CD4-positive, alpha-beta T cell treated with Interleukin-1 beta for 1 hour (primary cell): ENCODE measurements at regions not wholly inside any gene's neighbourhood (a gene's known extent, or its start where the extent isn't known, plus 50 kb on each side); places are given as distances from the start of the nearest gene placed in this dataset.

Experiments used
- DNase-seq, 2 donors: peaks; one replicate each; pipeline ENCODE4 v3.0.0-alpha.2; 2020 to 2022

DNA sequence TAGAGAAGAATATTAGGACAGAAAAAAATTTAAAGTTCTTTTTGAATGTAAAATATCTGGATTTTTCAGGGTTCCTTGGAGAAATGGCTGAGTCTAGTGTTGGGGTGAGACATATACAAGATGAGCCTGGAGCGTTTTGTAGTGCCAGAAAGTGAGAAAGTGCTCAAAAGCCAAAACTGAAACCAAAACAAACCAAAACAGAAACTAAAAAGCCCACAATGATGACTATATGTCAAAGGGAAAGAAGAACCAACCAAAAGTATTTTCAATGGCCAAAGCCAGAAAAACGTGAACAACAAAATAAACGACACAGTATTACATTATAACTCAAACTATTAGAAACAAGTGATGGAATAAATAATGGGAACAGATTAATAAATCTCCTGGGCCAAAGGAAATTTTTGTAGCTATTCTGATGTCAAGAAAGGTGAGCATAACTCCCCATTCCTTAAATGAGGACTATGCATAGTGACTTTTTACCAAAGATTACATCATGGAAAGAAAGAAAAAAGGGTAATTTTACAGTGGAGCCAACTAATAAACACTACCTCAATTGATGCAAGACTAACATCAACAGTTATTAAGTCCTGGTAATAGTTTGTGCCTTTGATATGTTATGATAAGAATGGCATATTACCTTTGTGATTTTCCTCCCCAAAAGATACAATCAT, 1137.6 kb downstream of the C4orf33 start:
- DNase-seq: peak in 1 of 2 donors; percentile 13

DNA sequence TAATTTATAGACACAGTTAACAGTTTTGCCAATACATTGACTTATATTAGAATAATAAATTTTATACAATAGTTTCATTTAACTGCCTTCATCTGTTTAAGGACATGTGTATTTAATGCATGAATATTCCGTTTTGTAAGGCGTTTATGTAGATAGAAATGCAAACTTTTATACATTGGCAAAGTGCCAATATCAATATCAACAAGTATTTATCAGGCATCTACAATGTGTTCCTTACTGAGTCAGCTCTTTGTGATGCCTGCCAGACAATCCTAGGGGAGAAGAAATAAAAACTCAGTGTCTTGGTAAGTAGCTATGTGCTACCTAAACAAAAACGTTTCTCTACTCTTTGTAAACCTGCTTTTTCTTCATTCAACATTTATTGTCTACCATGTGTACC, 1142.2 kb downstream of the C4orf33 start:
- no peak for DNase-seq

DNA sequence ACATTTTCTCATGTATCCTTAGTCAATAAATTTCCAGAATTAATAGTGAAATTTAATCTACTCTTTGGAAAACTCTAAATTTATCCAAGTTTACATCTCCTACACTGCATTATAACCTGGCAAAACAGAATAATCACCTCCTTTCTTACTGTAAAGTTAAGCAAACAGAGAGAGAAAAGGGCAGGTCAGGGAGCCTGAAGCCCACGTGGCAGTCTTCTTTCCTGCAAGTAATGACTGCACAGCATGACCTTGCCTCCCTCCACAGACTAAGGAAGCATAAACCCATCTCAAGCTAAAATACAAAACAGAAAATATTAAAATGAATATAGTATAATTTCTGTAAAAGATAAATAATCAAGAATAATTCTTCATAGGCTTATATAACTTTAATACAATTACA, 1153.0 kb downstream of the C4orf33 start:
- no peak for DNase-seq

DNA sequence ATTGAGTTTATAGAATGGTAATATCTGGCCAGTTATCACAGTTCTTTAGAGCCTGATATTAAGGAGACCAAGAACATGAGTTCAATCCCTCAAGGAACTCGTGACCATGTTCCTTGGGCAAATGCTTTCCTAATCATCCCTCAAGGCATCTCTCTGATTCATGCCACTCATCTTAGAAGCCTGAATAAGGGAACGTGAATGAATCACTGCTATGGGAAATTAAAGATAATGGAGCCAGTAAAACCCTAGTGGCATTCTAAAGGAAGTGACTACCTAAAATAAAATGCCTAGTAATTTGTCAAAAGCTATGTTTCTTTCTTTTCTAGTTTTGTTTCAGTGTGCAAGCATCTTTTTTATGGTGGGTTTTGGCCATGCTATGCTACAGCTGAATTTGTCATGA, 1161.3 kb downstream of the C4orf33 start:
- no peak for DNase-seq

DNA sequence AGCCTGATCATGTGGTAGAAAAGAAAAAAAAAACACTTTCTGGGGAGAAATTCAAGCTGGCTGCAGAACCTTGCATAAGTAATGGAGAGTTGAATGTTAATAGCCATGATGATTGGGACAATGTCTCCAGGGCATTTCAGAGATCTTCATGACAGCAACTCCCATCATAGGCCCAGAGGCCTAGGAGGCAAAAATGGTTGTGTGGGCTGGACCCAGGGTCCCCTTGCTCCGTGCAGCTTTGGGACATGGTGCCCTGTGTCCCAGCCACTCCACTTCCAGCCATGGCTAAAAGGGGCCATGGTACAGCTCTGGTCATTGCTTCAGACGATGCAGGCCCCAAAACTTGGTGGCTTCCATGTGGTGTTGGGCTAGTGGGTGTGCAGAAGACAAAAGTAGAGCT, 1170.9 kb downstream of the C4orf33 start:
- DNase-seq: no peak

DNA sequence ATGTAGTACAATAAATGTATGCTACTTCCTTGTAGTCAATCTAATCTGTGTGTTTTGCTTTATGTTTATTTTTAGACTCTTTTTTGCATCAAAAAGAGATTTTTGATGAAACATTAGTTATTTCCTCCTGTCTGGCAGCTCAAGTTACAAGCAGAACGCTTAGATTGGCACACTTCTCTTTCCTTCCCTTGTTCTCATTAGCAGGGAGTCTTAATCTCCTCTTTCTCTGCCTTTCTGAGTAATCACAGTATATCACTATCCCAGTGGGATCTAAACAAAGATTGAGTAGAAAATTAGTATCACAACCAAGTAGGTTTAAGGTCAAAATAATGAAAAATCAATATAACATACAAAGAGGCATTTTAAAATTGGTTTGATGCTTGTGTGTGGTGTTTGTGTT, 1192.6 kb downstream of the C4orf33 start:
- no peak for DNase-seq

DNA sequence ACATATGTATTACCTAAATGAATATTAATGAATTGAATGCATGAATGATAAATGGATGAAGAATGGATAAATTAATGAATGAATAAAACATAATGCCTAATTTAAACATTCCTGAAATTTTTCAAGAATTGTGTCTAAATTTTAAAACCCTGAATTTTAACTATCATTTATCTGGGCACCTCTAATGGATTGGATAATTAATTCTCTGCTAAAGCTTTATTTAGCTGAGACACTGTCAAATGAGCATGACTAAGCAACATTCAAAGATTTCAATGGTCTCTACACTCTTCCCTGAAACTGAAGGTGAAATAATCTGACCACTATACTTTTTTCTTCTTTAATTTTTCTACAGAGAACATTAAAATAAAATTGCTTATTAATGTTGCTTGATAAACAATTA, 1197.7 kb downstream of the C4orf33 start:
- DNase-seq: no peak

DNA sequence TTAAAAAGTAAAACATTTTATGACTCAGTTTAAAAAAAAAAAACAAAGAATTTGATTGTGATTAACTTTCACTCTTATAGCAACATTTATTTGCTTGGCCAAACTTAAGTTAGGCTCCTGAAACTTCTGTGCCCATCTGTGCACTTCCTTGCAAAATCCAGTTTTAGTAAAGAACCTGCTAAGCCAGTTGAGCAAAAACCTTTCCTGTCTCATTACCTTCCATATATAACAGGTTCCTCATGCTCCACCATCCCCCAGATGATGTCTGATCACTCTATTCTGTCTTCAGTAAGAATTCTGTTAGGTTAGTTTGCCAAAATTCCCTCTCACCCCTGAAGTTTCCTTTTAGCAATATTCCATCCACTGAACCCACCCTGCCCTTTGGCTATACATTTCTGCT, 1200.5 kb downstream of the C4orf33 start:
- no peak for DNase-seq

DNA sequence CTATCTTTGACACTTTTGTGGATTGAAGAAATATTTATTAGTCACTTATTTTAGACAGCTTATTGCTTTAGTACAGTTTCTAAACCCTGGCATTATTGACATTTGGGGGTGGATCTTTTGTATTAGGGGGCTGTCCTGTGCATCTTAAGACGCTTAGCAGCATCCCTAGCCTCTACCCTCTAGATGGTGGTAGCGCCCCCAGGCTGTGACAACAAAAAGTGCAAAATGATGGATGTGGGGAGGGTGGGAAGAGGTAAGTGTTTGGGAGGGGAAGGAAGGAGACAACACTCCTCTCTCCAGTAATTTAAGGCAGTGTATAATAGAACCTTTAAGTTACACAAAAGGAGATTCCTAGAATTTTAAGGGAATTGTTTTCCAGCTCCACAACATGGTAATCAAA, 1210.6 kb downstream of the C4orf33 start:
- no peak for DNase-seq

DNA sequence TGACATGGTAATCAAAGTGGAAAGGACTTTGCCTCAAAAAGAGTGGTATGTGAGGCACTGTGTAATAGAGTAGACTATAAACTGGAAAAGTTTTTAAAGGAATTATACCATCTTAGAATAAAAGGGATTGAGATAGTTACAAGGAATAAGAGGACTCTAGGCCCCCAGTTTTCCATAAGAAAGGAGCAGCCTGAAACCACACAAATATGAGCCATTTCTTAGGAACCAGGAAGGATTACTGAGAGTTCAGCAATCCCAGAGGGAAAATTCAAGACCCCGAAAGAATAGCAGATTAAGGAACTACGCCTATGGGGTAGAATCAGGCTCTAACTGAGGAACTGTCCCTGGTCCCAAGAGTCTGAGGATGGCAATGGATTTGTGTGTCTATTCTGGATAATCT, 1213.3 kb downstream of the C4orf33 start:
- no peak for DNase-seq

DNA sequence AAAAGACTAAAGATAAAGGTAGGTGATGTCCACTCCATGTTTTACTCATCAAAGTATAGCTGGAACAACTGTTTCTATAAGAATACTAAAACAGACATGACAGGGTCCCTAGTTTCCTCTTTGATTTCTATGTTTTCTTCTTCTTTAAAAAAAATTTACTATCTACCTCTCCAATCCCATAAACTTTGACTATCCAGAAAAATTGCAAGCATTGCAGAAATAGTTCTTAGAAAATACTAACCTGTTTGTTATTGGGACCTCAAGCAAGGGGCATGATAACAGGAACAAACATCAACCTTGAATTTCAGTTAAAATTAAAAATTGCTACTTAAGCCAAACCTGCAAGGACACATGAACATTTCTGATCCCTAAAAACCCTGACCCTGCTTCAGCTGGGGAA, 1226.5 kb downstream of the C4orf33 start:
- no peak for DNase-seq

DNA sequence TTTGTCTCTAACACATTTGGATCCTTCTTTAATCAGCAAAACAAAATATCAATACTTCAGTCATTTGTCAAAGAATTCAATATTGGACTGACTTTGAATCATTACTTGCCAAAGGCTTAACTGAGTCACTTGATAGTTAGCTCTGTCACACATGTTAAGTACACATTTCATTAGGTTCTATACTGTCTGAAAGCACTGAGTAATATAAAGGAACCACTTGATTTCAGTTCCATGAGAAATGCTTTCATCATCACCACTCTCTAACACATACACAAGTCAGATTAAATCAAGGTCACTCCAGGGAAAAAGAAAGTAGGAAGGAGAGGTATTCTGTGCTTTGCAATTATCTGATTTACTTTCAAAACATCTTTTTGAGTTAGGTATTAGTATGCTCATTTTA, 1233.1 kb downstream of the C4orf33 start:
- DNase-seq: no peak

DNA sequence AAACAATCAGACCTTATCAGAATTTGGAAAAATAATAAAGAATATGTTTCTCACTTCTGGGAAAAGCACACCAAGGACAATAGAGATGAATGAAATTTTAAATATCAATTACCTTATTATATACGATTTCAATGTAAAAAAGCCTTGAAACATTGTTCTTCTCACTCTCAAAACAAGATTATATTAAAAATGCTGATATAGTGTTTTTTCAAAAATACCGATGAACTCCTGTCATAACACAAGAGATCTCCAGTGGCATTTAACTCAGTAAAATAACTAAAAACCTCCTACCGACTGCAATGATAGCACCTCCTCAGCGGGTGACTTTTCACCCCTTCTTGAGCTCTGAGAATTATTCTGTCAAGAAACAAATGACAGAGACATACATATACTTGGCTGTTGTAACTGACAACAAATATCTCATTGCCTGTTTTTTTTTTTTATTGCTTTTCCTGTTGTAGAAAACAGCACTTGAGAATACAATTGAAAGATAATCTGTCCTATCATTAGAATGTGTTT, 1237.3 kb downstream of the C4orf33 start:
- no peak for DNase-seq

DNA sequence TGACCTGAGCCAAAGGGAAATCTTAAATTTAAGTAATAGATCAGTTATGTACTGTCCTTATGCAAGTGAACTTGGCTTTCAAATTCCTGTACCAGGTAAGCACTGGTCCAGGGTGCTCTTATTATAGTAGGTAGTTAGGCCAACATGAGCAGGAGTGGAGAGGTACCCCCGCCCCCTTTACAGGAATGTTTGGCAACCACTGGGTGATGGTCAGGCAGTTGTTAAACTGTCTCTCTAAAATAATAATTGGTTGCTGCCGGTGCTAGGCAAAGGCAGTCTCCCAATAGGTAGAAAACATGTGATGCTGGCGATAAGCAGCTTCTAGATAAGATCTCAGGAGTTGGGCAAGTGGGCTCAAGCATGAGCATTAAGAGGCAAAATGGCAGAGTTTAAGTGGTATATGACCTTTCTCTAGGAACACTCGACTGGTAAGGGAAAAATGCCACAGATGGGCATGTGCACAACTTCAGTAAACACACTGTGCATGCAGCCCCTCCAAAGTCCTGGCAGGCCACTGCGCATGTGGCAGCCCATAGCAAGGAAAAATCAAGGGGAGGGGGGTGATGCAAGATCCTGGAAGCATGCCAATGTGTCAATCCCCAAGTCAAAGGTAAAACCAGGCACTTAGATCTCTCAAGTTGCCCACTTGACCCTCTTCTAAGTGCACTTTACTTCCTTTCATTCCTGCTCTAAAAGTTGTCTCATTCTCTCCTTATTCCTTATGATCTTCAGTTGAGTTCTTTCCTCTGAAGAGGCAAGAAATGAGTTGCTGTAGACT, 1239.7 kb downstream of the C4orf33 start:
- DNase-seq: no peak

DNA sequence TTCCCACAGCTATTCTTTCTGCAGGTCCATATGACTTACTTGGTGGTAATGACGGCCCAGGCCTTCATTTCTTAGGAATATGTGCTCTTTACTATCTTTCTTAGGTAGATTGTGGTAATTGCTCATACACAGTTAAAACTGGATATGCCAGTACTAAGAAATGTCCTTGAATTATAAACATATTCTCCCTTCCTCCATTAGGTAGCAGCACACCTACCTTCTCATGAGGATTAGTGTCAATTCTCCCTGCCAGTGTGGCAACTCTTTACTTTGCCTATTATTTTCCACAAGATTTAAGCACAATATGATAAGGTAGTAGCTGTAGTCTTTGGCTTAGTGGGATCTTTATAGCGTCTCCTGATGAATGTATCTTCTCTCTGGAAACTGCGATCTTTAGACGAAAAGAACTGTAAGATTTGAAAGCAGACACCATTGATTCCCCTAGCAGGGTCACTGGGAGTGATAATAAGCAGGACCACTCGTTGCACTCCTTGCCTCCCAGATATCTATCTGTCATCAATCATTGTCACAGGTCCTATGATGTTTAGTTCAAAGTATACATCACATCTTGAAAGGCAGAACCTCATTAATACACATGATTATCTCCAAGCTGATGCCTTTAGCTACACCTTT, 1240.7 kb downstream of the C4orf33 start:
- DNase-seq: no peak

DNA sequence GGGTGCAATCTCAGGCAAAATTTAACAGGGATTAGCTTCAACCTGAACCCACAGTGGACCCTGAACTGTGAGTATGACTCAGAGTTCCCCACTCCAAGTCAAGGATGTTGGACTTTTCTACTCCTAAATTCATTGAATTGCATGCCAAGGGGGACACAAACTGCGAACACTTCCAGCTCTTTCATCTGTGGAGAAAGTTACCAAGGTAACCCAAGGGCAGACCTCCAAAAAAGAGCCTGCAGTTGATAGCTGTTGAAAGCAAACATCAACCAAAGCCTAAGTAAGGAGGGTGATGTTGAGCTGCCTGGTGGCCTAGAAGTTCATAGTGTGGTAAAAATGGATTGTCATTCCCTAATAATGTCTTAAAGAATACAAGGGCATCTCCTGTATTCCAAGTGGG, 1242.9 kb downstream of the C4orf33 start:
- no peak for DNase-seq

DNA sequence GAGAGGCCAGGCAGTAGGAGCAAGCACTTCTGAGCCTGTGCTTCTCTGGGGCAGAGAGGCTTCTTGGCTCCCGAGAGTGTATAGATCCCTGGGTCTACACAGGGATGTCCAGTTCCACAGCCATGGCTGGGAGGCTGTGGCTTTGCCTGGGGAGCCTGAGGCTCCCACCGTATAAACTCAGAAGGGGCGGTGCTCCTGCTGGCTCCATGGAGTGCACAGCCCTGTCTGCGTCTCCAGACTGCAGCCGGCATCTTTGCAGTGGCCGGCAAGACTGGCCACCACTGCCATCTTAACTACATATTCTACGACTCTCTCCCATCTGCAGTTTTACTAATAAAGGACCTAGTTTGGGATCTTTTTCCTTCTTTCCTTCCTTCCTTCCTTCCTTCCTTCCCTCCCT, 1253.8 kb downstream of the C4orf33 start:
- DNase-seq: no peak

DNA sequence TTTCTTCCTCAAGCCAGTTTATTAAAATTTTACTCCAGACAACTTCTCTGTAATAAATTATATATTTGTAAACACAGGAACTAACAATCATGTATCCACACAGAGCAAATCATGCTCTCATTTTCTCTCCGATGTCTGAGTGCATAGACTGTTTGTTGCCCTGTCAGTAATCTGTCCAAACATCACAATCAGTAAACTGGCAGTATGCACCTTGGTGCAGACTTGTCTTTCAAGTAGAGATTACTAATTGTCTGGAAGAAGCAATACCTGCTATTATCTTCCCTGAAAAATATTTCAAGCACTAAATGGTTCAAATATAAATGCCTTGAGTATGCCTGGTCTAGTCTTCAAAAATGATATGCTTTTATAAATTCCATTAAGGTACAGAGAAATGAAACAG, 1260.9 kb downstream of the C4orf33 start:
- no peak for DNase-seq

DNA sequence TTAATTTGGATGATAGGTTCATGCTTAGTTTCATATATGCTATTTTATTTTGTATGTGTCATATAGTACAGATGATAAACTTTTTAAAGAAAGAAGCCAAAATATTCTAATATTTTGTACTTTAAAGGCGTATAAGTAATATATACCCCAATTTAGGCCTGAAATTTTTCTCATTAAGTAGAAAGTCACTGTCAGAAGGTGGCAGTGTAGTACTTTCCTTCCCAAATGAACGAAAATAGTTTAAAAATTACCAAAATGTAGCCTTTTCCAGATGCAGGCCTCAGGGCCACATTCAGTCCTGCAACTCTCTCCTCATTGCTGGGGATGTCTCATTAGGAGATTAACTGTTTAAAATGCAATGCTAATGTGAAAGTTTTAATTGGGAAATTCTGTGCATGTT, 1263.6 kb downstream of the C4orf33 start:
- DNase-seq: no peak

DNA sequence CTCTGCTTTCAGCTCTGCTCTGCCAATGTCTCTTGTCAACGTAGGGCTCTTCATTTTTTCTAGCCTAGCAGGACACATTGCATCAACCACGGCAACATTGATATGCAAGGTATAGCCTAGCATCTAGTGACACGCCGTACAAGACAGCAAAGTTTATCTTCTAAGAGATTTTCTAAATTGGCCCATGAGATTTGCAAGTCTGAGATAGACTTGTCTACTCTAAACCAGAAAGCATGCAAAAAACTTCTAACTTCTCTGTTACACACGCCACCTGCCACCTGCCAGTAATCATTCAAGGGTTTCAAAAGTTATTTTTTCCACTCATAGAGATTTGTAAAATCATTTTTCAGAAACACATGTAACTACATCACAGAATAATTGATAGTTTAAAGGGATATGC, 1265.7 kb downstream of the C4orf33 start:
- DNase-seq: no peak

DNA sequence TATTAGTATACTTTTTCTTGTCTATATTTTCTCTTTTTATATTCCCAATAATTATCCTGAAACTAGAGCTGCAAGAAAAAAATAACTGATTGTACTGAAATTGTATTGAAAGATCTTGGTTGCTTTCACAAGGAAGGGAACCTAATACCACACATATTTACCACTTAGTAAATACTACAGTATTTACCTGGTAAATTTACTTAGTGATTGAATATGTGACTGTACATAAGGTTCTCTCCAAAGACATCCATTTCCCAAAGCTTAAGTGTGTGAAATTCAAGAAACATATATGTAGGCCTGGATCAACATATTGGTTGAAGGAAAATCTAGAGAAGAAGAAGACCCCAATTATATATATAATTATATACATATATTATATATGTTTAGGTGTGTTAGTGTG, 1272.7 kb downstream of the C4orf33 start:
- DNase-seq: no peak

DNA sequence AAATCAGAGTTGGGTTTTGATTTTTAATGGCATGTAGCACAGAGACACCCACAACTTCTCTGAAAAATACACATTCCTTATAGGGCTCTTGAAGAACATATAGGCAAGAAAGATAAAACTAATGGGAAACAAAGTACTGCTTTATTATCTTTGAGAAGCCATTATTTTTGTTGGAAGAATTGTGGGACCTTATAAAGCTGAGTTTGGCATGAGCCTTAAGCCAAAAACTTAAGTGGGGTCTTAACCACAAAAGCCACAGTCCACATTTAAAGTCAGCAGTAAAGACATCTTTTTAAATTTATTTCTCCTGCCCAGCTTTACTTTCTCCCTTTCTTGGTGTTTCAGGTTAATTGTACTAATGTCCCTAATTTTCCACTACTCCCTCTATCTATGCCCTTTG, 1297.3 kb downstream of the C4orf33 start:
- no peak for DNase-seq

DNA sequence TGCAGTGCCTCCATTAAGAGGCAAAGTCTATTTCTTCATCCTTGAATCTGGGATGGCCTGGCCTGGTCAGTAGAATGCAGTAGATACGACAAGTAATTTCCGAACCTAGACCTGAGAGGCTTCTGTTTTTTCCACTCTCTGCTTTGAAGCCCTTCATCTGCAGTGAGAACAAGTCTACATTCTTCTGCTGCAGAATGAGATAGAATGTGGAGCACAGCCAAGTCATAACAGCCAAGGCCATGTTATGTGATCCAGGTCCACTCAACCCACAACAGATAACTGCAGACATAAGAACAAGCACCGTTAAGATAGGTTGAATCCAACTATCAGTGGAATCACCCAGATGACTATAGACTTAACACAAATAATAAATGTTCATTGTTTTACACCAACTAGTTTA, 1297.7 kb downstream of the C4orf33 start:
- DNase-seq: no peak

DNA sequence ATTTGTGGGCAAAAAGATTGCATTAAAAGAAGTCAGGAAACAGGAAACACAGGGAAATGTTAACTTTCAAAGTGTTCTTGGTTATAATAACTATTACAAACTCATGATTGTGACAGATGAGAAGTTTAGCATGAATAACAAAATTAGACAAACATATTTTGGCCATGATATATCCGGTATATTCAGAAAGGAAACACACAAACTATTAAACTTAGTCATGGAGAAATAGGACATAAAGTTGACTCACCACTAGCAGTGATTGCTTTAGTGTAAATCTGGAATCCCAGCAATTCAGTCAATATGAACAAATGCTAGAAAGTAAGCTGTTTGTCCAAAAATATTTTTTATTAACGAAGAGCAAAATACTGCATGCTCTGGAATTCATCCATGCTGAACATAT, 1299.9 kb downstream of the C4orf33 start:
- DNase-seq: no peak
